DND-41 (cell line): ENCODE measurements at regions not wholly inside any gene's neighbourhood (a gene's known extent, or its start where the extent isn't known, plus 50 kb on each side); places are given as distances from the start of the nearest gene placed in this dataset.

Experiments
- CTCF ChIP-seq: IDR thresholded peaks from 2 replicates; pipeline ENCODE4 v1.5.1; 2012; ENCODE audit warnings: borderline replicate concordance, low read length, moderate library complexity, mild to moderate bottlenecking; ENCODE audit not compliant: poor library complexity, severe bottlenecking; ENCODE audit errors: extremely low read depth
- EZH2 ChIP-seq: IDR thresholded peaks from 3 replicates; pipeline ENCODE4 v1.6.1; 2012; ENCODE audit warnings: borderline replicate concordance, low read depth, mild to moderate bottlenecking, moderate library complexity, low read length, inconsistent platforms; ENCODE audit not compliant: severe bottlenecking

- TF ChIP-seq CTCF (no peak), EZH2 (no peak)
Observed at GRCh38 chr2:118527571-118527970, 319.9 kb downstream of the EN1 start.
